NCI-H2196 treated with DMSO at 0.1 percent for 48 hours (cell line): ENCODE measurements at regions not wholly inside any gene's neighbourhood (a gene's known extent, or its start where the extent isn't known, plus 50 kb on each side); places are given as distances from the start of the nearest gene placed in this dataset.

Source experiments
- DNase-seq: peaks from one replicate; lab custom pipeline; 2025; ENCODE audit not compliant: unreplicated experiment; lab: John Stamatoyannopoulos, UW

- DNase-seq = no peak
Measured at GRCh38 chr6:82072751-82073150, 174.8 kb downstream of the IBTK start.

- peak; percentile 68 for DNase-seq
Measured at GRCh38 chr6:82072121-82072521, 175.4 kb downstream of the IBTK start.

- no peak for DNase-seq
Measured at GRCh38 chr6:82068721-82069120, 178.8 kb downstream of the IBTK start.

- no peak for DNase-seq
Measured at GRCh38 chr6:82066991-82067411, 180.5 kb downstream of the IBTK start.

- DNase-seq = no peak
Measured at GRCh38 chr6:82066196-82066595, 181.3 kb downstream of the IBTK start.

- no peak for DNase-seq
Measured at GRCh38 chr6:82063574-82063973, 184.0 kb downstream of the IBTK start.

GRCh38 chr6:82062219-82062618 is 185.3 kb downstream of the IBTK start:
- no peak for DNase-seq

GRCh38 chr6:82057846-82058554 is 189.5 kb downstream of the IBTK start:
- peak; percentile 62 for DNase-seq

GRCh38 chr6:82056567-82056966 is 191.0 kb downstream of the IBTK start:
- DNase-seq = no peak

- DNase-seq = no peak
Measured at GRCh38 chr6:82045965-82046756, 201.4 kb downstream of the IBTK start.

- DNase-seq = peak; percentile 13
Measured at GRCh38 chr6:82040405-82041221, 206.9 kb downstream of the IBTK start.

GRCh38 chr6:82038631-82039030 is 208.9 kb downstream of the IBTK start:
- DNase-seq = no peak

GRCh38 chr6:82035526-82035925 is 212.0 kb downstream of the IBTK start:
- DNase-seq = no peak

- DNase-seq = no peak
Measured at GRCh38 chr6:82033631-82034211, 213.8 kb downstream of the IBTK start.

- no peak for DNase-seq
Measured at GRCh38 chr6:82032444-82032843, 215.1 kb downstream of the IBTK start.

GRCh38 chr6:82030761-82031503 is 216.6 kb downstream of the IBTK start:
- no peak for DNase-seq

GRCh38 chr6:82030301-82030700 is 217.2 kb downstream of the IBTK start:
- DNase-seq = no peak

GRCh38 chr6:82025271-82025670 is 222.3 kb downstream of the IBTK start:
- DNase-seq = no peak

- DNase-seq = no peak
Measured at GRCh38 chr6:82022614-82023129, 224.9 kb downstream of the IBTK start.

- no peak for DNase-seq
Measured at GRCh38 chr6:82017773-82018172, 229.8 kb downstream of the IBTK start.
